Activated CD4-positive, alpha-beta T cell treated with anti-CD3 and anti-CD28 coated beads for 4 hours (primary cell): ENCODE measurements at regions not wholly inside any gene's neighbourhood (a gene's known extent, or its start where the extent isn't known, plus 50 kb on each side); places are given as distances from the start of the nearest gene placed in this dataset.

Experiments used
- DNase-seq, 2 donors: peaks; one replicate each; pipeline ENCODE4 v3.0.0-alpha.2; 2020

DNA sequence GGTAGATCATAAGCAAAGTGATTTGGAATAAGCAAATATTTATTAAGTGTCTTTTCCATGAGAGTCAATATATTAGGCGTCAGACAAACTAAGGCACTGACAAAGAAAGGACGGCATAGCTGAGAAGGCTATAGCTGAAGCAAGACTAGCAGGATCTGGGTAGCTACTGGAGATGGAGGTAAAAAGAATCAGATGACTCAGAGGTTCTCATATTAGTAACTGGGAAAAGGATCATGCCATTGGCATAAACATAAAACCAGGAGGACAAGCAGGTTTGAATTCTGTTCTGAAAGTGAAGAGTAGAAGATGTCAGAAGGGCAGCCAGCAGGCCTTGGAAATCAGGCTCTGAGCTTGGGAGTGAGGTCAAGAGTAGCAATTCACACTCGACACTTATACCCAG lies 531.9 kb downstream of the PTPRC start:
- no peak for DNase-seq

GRCh38 chr1:199172171-199173124 lies 533.6 kb downstream of the PTPRC start:
- no peak for DNase-seq

DNA sequence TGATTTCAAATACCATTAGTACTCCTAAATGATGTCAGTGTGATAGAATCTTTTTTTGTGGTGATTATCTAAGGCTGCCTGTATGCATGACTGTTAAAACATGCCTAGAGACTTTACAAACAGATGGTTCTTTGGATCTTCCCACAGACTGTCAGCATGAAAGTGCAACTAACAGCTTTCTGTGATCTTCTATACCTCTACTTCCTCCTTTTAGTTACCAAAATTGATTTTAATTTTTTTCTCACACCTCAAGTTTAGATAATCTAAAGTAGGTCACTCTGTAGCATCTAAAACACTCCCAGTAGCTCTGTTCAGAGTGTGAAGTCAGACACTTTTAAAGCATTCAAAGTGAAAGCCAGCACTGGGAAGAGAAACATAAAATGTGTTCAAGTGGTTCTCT lies 534.5 kb downstream of the PTPRC start:
- DNase-seq, result no peak

- DNase-seq, result no peak
Observed at GRCh38 chr1:199174336-199174735, 535.5 kb downstream of the PTPRC start.

DNA sequence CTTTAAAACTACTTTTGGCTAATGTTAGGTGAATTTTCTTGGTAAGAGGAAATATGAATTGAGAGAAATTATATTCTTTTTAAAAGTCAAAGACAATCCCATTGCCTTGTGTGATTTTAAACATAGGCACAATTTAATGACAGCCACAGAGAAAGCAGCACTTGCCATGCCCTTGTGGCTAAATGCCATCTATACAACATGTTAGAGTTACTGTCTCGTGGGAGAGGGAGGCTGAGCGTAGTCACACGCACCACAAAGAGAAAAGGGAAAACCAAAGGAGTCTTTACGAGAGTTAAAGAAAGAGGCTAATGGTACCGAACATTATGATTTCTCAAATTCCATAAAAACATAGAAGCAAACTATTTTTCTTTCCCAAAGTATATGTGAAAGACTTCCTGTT lies 537.9 kb downstream of the PTPRC start:
- no peak for DNase-seq

DNA sequence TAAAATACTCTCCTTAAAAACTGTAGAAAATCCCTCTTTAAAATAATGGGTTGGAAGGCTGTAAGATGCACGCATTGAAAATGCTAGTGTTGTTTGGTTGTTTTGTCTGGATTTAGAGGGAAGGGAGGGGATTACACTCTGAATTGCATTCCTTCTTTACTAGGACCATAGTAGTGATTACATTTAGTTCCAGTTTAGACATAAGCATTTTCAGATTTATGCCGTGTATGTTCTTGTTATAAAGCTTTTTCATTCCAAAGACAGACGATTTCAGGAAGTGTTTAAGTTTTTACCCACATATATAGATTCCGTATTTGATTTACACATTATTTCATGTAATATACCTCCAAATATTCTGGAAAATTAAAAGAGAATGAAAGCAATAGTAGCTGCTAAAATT lies 538.4 kb downstream of the PTPRC start:
- no peak for DNase-seq

DNA sequence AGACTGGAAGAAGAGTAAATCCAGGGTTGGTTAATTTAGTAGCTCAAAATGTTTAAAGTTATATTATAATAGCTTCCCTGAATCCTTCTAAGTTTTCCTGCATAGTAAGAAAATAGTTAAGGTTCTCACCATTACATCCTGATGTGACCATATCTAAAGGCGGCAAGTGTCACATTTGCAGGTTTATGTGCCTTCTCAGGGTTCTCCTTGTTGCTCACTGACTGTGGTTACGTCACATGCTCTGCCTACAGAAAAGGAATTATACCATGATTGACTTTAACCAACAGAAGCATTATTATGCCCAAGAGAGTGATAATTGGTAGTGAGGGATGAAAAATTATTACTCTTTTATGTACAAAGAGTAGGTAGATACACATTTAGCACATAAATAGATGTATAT lies 539.8 kb downstream of the PTPRC start:
- no peak for DNase-seq

- no peak for DNase-seq
Observed at GRCh38 chr1:199182186-199182843, 543.5 kb downstream of the PTPRC start.

GRCh38 chr1:199184180-199184579 lies 545.3 kb downstream of the PTPRC start:
- no peak for DNase-seq

- DNase-seq, result no peak
Observed at GRCh38 chr1:199194862-199195261, 556.0 kb downstream of the PTPRC start.

DNA sequence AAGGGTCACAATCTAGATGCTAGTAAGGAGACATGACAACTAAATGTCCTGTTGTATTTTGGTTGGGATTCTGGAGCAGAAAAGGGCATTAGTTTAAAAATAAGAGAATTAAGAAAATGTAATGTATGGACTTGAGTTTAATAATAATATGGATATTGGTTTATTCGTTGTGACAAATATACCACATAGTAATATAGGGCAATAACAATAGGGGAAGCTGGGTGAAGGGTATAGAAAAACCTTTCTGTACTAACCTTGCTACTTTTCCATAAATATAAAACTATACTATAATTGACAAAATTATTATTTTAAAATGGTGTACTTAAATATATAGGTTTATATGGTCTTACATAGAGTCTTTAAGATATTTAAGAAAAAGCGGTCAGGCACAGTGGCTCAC lies 558.9 kb downstream of the PTPRC start:
- no peak for DNase-seq

DNA sequence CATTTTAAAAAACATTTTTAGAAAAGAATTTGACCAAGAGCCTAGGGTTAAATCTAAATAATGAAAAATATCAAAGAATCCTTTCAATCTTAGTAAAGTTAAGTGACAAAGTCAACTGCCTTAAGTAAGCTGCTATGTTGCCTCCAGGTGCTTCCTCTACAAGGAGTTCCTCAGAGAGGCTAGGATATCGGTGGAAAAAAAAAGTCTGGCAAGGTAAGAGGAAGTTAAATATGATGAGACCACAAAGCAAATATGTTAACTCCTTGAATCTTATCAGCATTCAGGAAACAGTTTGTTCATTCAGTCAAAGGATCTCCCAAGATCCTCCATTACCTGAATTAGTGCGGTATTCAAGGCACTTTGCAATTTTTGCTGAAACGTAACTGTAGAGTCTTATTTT lies 563.5 kb downstream of the PTPRC start:
- DNase-seq, result no peak

DNA sequence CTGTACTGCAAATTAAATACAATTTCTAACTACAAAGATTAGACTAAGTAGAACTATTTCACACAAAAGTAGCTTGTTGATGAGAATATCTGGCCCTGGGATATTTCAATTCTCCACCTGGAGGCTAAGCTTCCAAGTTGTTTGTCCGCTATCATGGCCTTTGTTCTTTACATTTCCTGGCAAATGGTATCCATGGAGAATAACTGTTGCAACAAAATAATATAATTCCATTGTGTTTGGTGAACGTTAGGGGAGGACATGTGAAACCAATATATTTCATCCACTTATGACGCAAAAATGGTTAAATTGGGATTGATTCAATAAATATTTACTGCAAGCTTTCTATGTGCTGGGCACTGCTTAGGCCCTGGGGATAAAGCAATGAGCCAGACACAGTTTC lies 565.4 kb downstream of the PTPRC start:
- DNase-seq, result no peak

GRCh38 chr1:199205740-199206441 lies 567.1 kb downstream of the PTPRC start:
- DNase-seq, result no peak

GRCh38 chr1:199208847-199209246 lies 570.0 kb downstream of the PTPRC start:
- no peak for DNase-seq

- DNase-seq, result no peak
Observed at GRCh38 chr1:199218065-199218464, 579.2 kb downstream of the PTPRC start.

- no peak for DNase-seq
Observed at GRCh38 chr1:199218533-199218932, 579.7 kb downstream of the PTPRC start.

DNA sequence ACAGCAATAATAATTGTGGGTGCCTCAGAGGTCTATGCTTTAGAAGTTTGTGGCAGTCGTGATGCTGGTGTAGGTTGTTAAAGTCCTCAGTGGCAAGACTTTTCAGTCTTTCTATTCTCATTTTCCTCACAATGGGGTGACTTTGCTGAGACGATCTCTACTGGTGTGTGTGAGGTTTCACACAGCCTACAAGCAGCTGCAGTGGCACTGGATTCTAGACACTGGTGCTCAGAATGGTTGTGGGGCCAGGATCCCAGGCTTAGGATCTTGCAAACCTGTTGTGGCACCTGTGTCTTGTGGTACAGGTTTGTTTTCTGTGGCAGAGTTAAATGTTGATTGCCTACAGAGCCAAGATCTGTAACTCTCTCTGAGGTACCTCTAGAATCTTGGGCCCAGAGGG lies 581.2 kb downstream of the PTPRC start:
- no peak for DNase-seq

DNA sequence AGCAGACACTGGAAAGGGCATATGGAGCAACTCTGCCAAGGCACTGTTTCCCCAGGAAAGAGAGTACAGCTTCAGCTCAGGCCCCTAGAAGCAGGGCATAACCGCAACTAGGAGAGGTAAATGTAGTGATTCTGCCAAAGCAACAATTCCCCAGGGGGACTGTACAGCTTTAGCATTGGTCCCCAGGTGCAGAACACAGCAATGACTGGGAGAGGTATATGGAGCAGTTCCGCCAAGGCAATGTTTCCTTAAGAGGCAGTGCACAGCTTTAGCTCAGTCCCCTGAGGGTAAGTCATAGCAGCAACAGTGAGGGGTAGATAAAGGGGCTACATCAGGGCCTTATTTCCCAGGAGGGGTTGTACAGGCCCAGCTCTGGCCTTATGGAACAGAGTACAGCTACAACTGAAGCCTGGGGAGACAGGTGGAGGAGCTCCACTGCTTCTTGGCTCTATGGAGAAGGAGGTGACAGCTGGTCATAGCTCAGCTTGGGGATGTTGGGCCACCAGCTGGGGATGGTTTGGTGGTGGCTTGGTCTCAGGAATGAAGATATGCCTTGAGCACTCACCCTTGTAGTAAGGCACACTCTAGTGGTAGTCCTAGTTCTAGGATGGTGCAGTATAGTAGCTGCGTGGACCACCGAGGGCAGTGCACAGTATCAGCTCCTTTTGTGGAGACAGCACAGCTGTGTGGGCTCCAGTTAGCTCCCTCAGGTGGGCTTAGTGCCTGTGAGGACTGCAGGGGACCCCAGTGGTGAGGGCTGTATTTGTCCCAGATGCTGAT lies 582.7 kb downstream of the PTPRC start:
- no peak for DNase-seq

GRCh38 chr1:199223936-199224335 lies 585.1 kb downstream of the PTPRC start:
- no peak for DNase-seq

DNA sequence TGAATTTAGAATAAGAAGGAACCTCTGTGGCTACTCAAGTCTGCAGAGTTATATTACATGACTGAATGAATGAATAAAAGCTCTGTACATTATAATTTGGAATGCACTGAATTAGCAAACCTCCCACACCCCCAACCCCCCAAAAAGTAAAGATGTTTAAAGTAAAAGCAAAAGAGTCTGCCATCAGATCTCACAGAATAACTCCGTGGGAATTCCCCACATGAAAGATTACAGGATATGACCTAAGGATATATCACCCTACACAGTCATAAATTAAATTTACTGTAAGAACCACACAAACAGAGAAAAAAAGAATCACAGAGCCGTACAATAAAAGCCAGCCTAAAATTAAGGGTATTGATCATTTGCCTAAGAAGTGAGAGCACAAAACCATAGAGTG lies 587.3 kb downstream of the PTPRC start:
- peak; percentile 28 to 37 for DNase-seq

GRCh38 chr1:199242147-199242546 lies 603.3 kb downstream of the PTPRC start:
- no peak for DNase-seq

DNA sequence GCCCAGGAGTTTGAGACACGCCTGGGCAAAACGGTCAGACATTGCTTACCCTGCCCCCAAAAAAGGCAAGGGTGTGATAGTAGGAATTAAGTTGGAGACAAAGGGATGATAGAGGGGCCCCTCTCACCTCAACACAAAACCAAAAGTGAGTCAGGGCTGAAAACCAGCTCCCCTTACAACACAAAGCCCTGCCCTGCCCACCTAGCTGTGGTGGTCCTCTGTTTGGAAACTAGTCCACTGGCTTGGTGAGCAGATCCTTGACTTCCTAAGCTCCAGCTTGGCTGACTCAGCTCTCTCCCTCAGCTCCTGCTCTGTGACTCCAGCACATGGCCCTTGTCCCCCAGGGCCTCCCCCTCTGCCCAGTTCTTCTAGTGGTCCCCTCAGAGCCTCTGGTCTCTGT lies 603.8 kb downstream of the PTPRC start:
- DNase-seq, result no peak
